SH-SY5Y (cell line): ENCODE measurements at regions not wholly inside any gene's neighbourhood (a gene's known extent, or its start where the extent isn't known, plus 50 kb on each side); places are given as distances from the start of the nearest gene placed in this dataset.

Experiments used
- GATA2 ChIP-seq: IDR thresholded peaks from 2 replicates; pipeline ENCODE4 v1.6.1; 2011; ENCODE audit warnings: mild to moderate bottlenecking, low read depth, low read length
- GATA3 ChIP-seq: IDR thresholded peaks from 2 replicates; pipeline ENCODE4 v1.6.1; 2011; ENCODE audit warnings: low read depth, mild to moderate bottlenecking, low read length, moderate library complexity

DNA sequence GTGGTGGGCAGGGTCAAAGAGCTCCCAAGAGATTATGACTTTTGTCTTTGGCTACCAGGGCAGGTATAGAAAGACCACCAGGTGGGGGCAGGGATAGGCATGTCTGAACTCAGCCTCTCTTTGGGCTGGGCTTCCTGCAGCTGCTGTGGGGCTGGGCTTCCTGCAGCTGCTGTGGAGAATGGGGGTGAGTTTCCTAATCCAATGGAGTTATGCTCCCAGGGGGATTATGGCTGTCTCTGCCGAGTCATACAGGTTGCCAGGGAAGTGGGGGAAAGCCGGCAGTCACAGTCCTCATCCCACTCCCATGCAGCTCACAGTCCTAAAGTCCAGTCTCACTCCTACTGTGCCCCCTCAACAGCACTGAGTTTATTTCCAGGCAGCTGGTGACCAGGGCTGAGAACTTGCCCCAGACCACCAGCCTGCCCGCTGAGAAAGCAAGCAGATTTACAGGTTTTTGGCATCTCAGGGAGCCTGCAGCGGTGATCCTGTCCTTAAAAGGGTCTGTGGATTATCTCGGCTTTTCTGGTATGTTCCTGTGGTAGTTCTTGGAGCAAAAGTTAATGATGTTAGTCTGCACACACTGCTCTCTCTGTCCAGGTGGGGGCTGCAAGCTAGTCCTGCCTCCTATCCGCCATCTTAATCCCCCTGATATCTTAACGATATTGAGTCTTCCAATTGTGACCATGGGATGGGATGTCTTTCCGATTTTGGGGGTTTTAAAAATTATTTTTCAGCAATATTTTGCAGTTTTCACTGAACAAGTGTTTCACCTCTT lies 133.4 kb downstream of the RTL9 start:
- TF ChIP-seq GATA3 (no peak), GATA2 (no peak)
